ENCODE measurements at regions not wholly inside any gene's neighbourhood (a gene's known extent, or its start where the extent isn't known, plus 50 kb on each side); places are given as distances from the start of the nearest gene placed in this dataset. TPM values are rescaled to one million over a fixed set of nuclear protein-coding genes. Genes with fewer than 3 reads are reported as not detected.

Small RNA genes in the stretch of these regions (small RNA-seq; reads per million reads assigned to genes)
- gene MIR216A (not detected), gene MIR216B (not detected), gene MIR217 (not detected)

Data from HT-29 (cell line).